PC-9 (cell line): ENCODE measurements at regions not wholly inside any gene's neighbourhood (a gene's known extent, or its start where the extent isn't known, plus 50 kb on each side); places are given as distances from the start of the nearest gene placed in this dataset.

Experiments
- BruUV-seq: library from RNA; stranded (reverse); fragments of 400-500 nt; replicated peaks from 2 replicates; lab custom pipeline; 2021; lab: Mats Ljungman, UMichigan
- CTCF ChIA-PET: fragments of 300-600 bp; sonication (Branson Sonifier 250); formaldehyde crosslinking; loops from one replicate; lab custom pipeline; 2022; ENCODE audit warnings: antibody characterized with exemption; lab: Charles Lee
- POLR2A ChIA-PET: fragments of 300-600 bp; sonication (Branson Sonifier 250); formaldehyde crosslinking; loops from one replicate; lab custom pipeline; 2022; ENCODE audit warnings: antibody characterized with exemption; ENCODE audit not compliant: unreplicated experiment; lab: Charles Lee
- DNase-seq, 2 experiments: peaks; one replicate each; pipeline versions ENCODE4 v3.0.0 to v3.0.0-alpha.2; 2015 to 2022; ENCODE audit warnings: mixed read lengths in 1 of 2
- H2AFZ ChIP-seq: fragments of 200-600 bp; sonication (generic); 2 replicates; pipeline ENCODE4 v1.8.1; 2017; ENCODE audit warnings: antibody characterized with exemption
- H3F3A ChIP-seq: fragments of 200-600 bp; sonication (generic); 2 replicates; pipeline ENCODE4 v1.8.1; 2017; ENCODE audit warnings: antibody characterized with exemption, mild to moderate bottlenecking, low read depth; ENCODE audit not compliant: insufficient read depth
- H3K27ac ChIP-seq: fragments of 200-600 bp; sonication (generic); 2 replicates; pipeline ENCODE4 v1.6.1; 2016; ENCODE audit warnings: mixed run types
- H3K27me3 ChIP-seq: fragments of 200-600 bp; sonication (generic); 2 replicates; pipeline ENCODE4 v1.6.1; 2016; ENCODE audit warnings: low read depth, mixed run types; ENCODE audit not compliant: insufficient read depth
- H3K36me3 ChIP-seq: fragments of 200-600 bp; sonication (generic); 2 replicates; pipeline ENCODE4 v1.6.1; 2016; ENCODE audit warnings: low read depth, mixed run types
- H3K4me1 ChIP-seq: fragments of 200-600 bp; sonication (generic); replicated peaks from 2 replicates; pipeline ENCODE4 v1.6.1; 2016; ENCODE audit warnings: mixed run types; ENCODE audit not compliant: insufficient read depth
- H3K4me2 ChIP-seq: fragments of 200-600 bp; sonication (generic); 2 replicates; pipeline ENCODE4 v1.6.1; 2017; ENCODE audit warnings: mixed run types
- H3K4me3 ChIP-seq: fragments of 200-600 bp; sonication (generic); 2 replicates; pipeline ENCODE4 v1.6.1; 2016; ENCODE audit warnings: mixed run types
- H3K79me2 ChIP-seq: fragments of 200-600 bp; sonication (generic); 2 replicates; pipeline ENCODE4 v1.6.1; 2017; ENCODE audit warnings: low read depth, mixed run types
- H3K9me2 ChIP-seq: fragments of 200-600 bp; sonication (generic); 2 replicates; pipeline ENCODE4 v1.8.1; 2017; ENCODE audit warnings: mild to moderate bottlenecking; ENCODE audit not compliant: insufficient read depth
- H3K9me3 ChIP-seq: fragments of 200-600 bp; sonication (generic); 2 replicates; pipeline ENCODE4 v1.8.1; 2016; ENCODE audit warnings: low read depth; ENCODE audit not compliant: insufficient read depth
- H4K20me1 ChIP-seq: fragments of 200-600 bp; sonication (generic); 2 replicates; pipeline ENCODE4 v1.8.1; 2017; ENCODE audit not compliant: insufficient read depth
- EZH2 ChIP-seq: fragments of 200-600 bp; sonication (generic); IDR thresholded peaks from 2 replicates; pipeline ENCODE4 v1.8.0; 2017; ENCODE audit warnings: antibody characterized with exemption, low read depth
- intact Hi-C: fragments of 100-400 bp; cut with micrococcal nuclease; formaldehyde crosslinking; loops from one replicate; pipeline ENCODE4 v1.10.0; 2022; ENCODE audit not compliant: unreplicated experiment
- TF ChIP-seq, protein P1 (sequence below): fragments of 200-600 bp; sonication (generic); conservative IDR thresholded peaks from 2 replicates; pipeline ENCODE4 v1.6.1; 2017; ENCODE audit warnings: mixed run types, antibody characterized with exemption, mild to moderate bottlenecking, moderate library complexity

GRCh38 chr1:10903421-10903820 lies 107.0 kb upstream of the CASZ1 start:
- CTCF ChIA-PET, result no interaction called here

GRCh38 chr1:10903821-10904220 lies 107.4 kb upstream of the CASZ1 start:
- H3K27me3 ChIP-seq, result no peaks in the 10 kb centered on the region
- ChIA-PET POLR2A (no interaction called here), CTCF (no interaction called here)
- no peaks in the 10 kb centered on the region for H3K9me3 ChIP-seq
- no peak overlapping the region for H3K4me3 ChIP-seq
- no TSS peak for BruUV-seq
- no peak for DNase-seq
- H3F3A ChIP-seq, result peaks cover 40% of the 10 kb centered on the region
- H4K20me1 ChIP-seq, result no peaks in the 10 kb centered on the region
- H3K9me2 ChIP-seq, result no peaks in the 10 kb centered on the region
- TF ChIP-seq EZH2, result no peak
- TF ChIP-seq, protein P1, sequence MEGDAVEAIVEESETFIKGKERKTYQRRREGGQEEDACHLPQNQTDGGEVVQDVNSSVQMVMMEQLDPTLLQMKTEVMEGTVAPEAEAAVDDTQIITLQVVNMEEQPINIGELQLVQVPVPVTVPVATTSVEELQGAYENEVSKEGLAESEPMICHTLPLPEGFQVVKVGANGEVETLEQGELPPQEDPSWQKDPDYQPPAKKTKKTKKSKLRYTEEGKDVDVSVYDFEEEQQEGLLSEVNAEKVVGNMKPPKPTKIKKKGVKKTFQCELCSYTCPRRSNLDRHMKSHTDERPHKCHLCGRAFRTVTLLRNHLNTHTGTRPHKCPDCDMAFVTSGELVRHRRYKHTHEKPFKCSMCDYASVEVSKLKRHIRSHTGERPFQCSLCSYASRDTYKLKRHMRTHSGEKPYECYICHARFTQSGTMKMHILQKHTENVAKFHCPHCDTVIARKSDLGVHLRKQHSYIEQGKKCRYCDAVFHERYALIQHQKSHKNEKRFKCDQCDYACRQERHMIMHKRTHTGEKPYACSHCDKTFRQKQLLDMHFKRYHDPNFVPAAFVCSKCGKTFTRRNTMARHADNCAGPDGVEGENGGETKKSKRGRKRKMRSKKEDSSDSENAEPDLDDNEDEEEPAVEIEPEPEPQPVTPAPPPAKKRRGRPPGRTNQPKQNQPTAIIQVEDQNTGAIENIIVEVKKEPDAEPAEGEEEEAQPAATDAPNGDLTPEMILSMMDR, result no peak
- intact Hi-C loops, result loop anchor here (5.0 kb wide), 1 partner anchor 37 kb away; no protein-coding TSS in a partner anchor
- H3K79me2 ChIP-seq, result no peaks in the 10 kb centered on the region
- H3K27ac ChIP-seq, result no peak overlapping the region
- no peak overlapping the region for H2AFZ ChIP-seq
- H3K36me3 ChIP-seq, result no peaks in the 10 kb centered on the region
- H3K4me1 ChIP-seq, result peaks cover 32% of the 10 kb centered on the region
- H3K4me2 ChIP-seq, result no peak overlapping the region

More at GRCh38 chr1:10903421-10903820, 107.0 kb upstream of the CASZ1 start:
- Histone ChIP-seq H3K9me3 (no peaks in the 10 kb centered on the region), H2AFZ (no peak overlapping the region), H4K20me1 (no peaks in the 10 kb centered on the region), H3K27me3 (no peaks in the 10 kb centered on the region), H3K4me1 (peaks cover 36% of the 10 kb centered on the region), H3K36me3 (no peaks in the 10 kb centered on the region), H3K9me2 (no peaks in the 10 kb centered on the region), H3K4me3 (no peak overlapping the region), H3K79me2 (no peaks in the 10 kb centered on the region), H3F3A (peaks cover 44% of the 10 kb centered on the region), H3K27ac (no peak overlapping the region), H3K4me2 (no peak overlapping the region)
- no peak for DNase-seq
- no peak for TF ChIP-seq EZH2
- TF ChIP-seq, protein P1, result no peak
- POLR2A ChIA-PET, result no interaction called here
- intact Hi-C loops, result loop anchor here (5.0 kb wide), 1 partner anchor 36 kb away; no protein-coding TSS in a partner anchor
- BruUV-seq, result no TSS peak

- Histone ChIP-seq H3K4me1 (peaks cover 24% of the 10 kb centered on the region), H3K27me3 (no peaks in the 10 kb centered on the region), H3K4me2 (no peak overlapping the region), H3K36me3 (no peaks in the 10 kb centered on the region), H4K20me1 (no peaks in the 10 kb centered on the region), H3K9me3 (no peaks in the 10 kb centered on the region), H3F3A (peaks cover 31% of the 10 kb centered on the region), H3K4me3 (no peak overlapping the region), H3K9me2 (no peaks in the 10 kb centered on the region), H3K79me2 (no peaks in the 10 kb centered on the region), H3K27ac (no peak overlapping the region), H2AFZ (no peak overlapping the region)
- intact Hi-C loops, result loop anchor here (5.0 kb wide), 1 partner anchor 37 kb away; no protein-coding TSS in a partner anchor
- BruUV-seq, result no TSS peak
- TF ChIP-seq EZH2, result no peak
- TF ChIP-seq, protein P1, result no peak
- no peak for DNase-seq
- ChIA-PET CTCF (no interaction called here), POLR2A (no interaction called here)
Measured at GRCh38 chr1:10904396-10905358, 107.8 kb upstream of the TARDBP start.
